NB4 (cell line): ENCODE measurements at regions not wholly inside any gene's neighbourhood (a gene's known extent, or its start where the extent isn't known, plus 50 kb on each side); places are given as distances from the start of the nearest gene placed in this dataset.

Experiments used
- CTCF ChIP-seq: IDR thresholded peaks from one replicate; pipeline ENCODE4 v1.5.1; 2012; ENCODE audit warnings: low read depth, low read length
- MAX ChIP-seq: IDR thresholded peaks from 2 replicates; pipeline ENCODE4 v1.6.1; 2011; ENCODE audit warnings: low read depth, low read length
- MYC ChIP-seq: IDR thresholded peaks from 2 replicates; pipeline ENCODE4 v1.6.1; 2011; ENCODE audit warnings: low read depth, low read length
- POLR2A ChIP-seq: IDR thresholded peaks from 2 replicates; pipeline ENCODE4 v1.6.1; 2011; ENCODE audit warnings: mild to moderate bottlenecking; ENCODE audit not compliant: insufficient read length; ENCODE audit errors: extremely low read depth

- TF ChIP-seq CTCF, result no peak
- TF ChIP-seq POLR2A, result no peak
- TF ChIP-seq MAX, result no peak
- no peak for TF ChIP-seq MYC
These were observed 197.8 kb downstream of the ANXA1 start for GRCh38 chr9:73349476-73349875.
